Loucy (cell line): ENCODE measurements at regions not wholly inside any gene's neighbourhood (a gene's known extent, or its start where the extent isn't known, plus 50 kb on each side); places are given as distances from the start of the nearest gene placed in this dataset.
"Not testable (repeated sequence)": the region's sequence is repeated elsewhere in the genome, so short reads cannot be mapped to it uniquely, and the experiment has no call there.

Experiments used
- H2AFZ ChIP-seq: fragments of 200-600 bp; sonication (generic); 2 replicates; pipeline ENCODE4 v1.6.0; 2016; ENCODE audit warnings: antibody characterized with exemption, mild to moderate bottlenecking, low read length, moderate library complexity
- H3F3A ChIP-seq: fragments of 200-600 bp; 2 replicates; pipeline ENCODE4 v1.6.0; 2016; ENCODE audit warnings: antibody characterized with exemption, low read depth, mild to moderate bottlenecking
- H3K27me3 ChIP-seq: fragments of 200-600 bp; sonication (generic); 2 replicates; pipeline ENCODE4 v1.6.1; 2014; ENCODE audit warnings: low read length, mild to moderate bottlenecking; ENCODE audit not compliant: insufficient read depth, poor library complexity, severe bottlenecking
- H3K36me3 ChIP-seq: fragments of 200-600 bp; sonication (generic); 2 replicates; pipeline ENCODE4 v1.6.1; 2016; ENCODE audit warnings: low read length; ENCODE audit not compliant: insufficient read depth
- H3K4me1 ChIP-seq: fragments of 200-600 bp; sonication (generic); 2 replicates; pipeline ENCODE4 v1.5.1; 2014; ENCODE audit warnings: low read length, mild to moderate bottlenecking; ENCODE audit not compliant: insufficient read depth, poor library complexity, severe bottlenecking
- H3K4me2 ChIP-seq: fragments of 200-600 bp; sonication (generic); 2 replicates; pipeline ENCODE4 v1.6.0; 2014; ENCODE audit warnings: antibody characterized with exemption, low read length, low read depth, mild to moderate bottlenecking; ENCODE audit not compliant: poor library complexity, severe bottlenecking
- H3K4me3 ChIP-seq: fragments of 200-600 bp; sonication (generic); 2 replicates; pipeline ENCODE4 v1.5.1; 2014; ENCODE audit warnings: low read length, mild to moderate bottlenecking, mixed read lengths; ENCODE audit not compliant: poor library complexity, severe bottlenecking
- H3K79me2 ChIP-seq: fragments of 200-600 bp; sonication (generic); 2 replicates; pipeline ENCODE4 v1.6.1; 2014; ENCODE audit warnings: low read length; ENCODE audit not compliant: insufficient read depth
- H3K9ac ChIP-seq: fragments of 200-600 bp; sonication (generic); 2 replicates; pipeline ENCODE4 v1.6.0; 2014; ENCODE audit warnings: mild to moderate bottlenecking, low read depth, low read length, moderate library complexity; ENCODE audit not compliant: poor library complexity, severe bottlenecking
- H3K9me2 ChIP-seq: fragments of 200-600 bp; sonication (generic); replicated peaks from 2 replicates; pipeline ENCODE4 v1.6.1; 2016; ENCODE audit warnings: low read depth, low read length, mixed read lengths
- H3K9me3 ChIP-seq: fragments of 200-600 bp; sonication (generic); 2 replicates; pipeline ENCODE4 v1.6.1; 2014; ENCODE audit warnings: mild to moderate bottlenecking, antibody characterized with exemption, low read length, low read depth; ENCODE audit not compliant: insufficient read depth
- H4K20me1 ChIP-seq: fragments of 200-600 bp; sonication (generic); 2 replicates; pipeline ENCODE4 v1.6.0; 2014; ENCODE audit warnings: antibody characterized with exemption, low read length, mild to moderate bottlenecking; ENCODE audit not compliant: insufficient read depth, poor library complexity, severe bottlenecking
- EZH2phosphoT487 ChIP-seq: fragments of 200-600 bp; IDR thresholded peaks from 2 replicates; pipeline ENCODE4 v1.6.1; 2018; ENCODE audit warnings: antibody characterized with exemption, mild to moderate bottlenecking, moderate library complexity, borderline replicate concordance
- TF ChIP-seq, protein P1 (sequence below): fragments of 200-600 bp; sonication (generic); conservative IDR thresholded peaks from 2 replicates; pipeline ENCODE4 v1.5.1; 2014; ENCODE audit warnings: mild to moderate bottlenecking, antibody characterized with exemption, low read length

DNA sequence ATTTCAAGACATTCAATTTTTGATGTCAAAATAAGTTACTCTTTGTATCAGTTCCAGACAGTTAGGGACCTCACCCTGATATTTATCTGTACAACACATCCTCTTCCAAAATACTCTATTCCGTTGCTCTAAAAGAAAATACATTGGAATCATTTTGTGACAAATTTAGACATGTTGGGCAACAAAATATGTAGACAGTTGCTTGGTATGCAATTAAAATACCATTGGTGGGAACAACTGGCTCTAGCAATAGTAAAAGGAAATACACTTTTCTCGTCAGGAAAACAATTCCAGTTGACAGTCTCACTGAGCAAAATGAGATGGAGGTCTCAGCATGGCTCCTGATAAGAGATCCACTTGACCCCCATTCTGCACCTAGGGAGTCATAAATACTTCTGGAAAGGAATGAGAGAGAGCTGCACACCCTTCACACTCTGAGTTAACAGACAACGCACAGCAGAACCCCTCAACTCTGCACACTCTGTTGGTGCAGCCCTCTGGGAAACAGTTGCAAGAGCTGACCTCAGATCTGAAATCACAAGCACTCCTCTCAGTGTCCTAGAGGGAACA is 171.3 kb upstream of the NT5E start:
- Histone ChIP-seq H3K9me2 (no peaks in the 10 kb centered on the region), H3K4me1 (no peaks in the 10 kb centered on the region), H2AFZ (no peak overlapping the region), H3K36me3 (no peaks in the 10 kb centered on the region), H3K79me2 (no peaks in the 10 kb centered on the region), H3K4me2 (no peak overlapping the region), H3F3A (no peaks in the 10 kb centered on the region), H3K4me3 (no peak overlapping the region), H3K9me3 (no peaks in the 10 kb centered on the region), H4K20me1 (no peaks in the 10 kb centered on the region), H3K9ac (no peak overlapping the region), H3K27me3 (no peaks in the 10 kb centered on the region)
- TF ChIP-seq, protein P1, sequence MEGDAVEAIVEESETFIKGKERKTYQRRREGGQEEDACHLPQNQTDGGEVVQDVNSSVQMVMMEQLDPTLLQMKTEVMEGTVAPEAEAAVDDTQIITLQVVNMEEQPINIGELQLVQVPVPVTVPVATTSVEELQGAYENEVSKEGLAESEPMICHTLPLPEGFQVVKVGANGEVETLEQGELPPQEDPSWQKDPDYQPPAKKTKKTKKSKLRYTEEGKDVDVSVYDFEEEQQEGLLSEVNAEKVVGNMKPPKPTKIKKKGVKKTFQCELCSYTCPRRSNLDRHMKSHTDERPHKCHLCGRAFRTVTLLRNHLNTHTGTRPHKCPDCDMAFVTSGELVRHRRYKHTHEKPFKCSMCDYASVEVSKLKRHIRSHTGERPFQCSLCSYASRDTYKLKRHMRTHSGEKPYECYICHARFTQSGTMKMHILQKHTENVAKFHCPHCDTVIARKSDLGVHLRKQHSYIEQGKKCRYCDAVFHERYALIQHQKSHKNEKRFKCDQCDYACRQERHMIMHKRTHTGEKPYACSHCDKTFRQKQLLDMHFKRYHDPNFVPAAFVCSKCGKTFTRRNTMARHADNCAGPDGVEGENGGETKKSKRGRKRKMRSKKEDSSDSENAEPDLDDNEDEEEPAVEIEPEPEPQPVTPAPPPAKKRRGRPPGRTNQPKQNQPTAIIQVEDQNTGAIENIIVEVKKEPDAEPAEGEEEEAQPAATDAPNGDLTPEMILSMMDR: no peak
- TF ChIP-seq EZH2phosphoT487: no peak

DNA sequence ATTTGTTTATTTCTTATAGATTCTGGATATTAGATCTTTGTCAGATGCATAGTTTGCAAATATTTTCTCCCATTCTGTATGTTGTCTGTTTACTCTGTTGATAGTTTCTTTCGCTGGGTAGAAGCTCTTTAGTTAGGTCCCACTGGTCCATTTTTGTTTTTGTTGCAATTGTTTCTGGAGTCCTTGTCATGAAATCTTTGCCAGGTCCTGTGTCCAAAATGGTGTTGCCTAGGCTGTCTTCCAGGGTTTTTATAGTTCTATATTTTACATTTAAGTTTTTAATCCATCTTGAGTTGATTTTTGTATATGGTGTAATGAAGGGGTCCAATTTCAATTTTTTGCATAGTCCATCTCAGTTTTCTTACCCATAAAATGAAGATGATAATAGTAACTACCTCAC is 173.9 kb upstream of the NT5E start:
- H3K9me2 ChIP-seq, H3K4me1 ChIP-seq, H3K27me3 ChIP-seq, H3K4me2 ChIP-seq, H3K9ac ChIP-seq, H3F3A ChIP-seq, H4K20me1 ChIP-seq, H3K36me3 ChIP-seq, H3K4me3 ChIP-seq, H3K9me3 ChIP-seq, H2AFZ ChIP-seq, H3K79me2 ChIP-seq: not testable (repeated sequence)

DNA sequence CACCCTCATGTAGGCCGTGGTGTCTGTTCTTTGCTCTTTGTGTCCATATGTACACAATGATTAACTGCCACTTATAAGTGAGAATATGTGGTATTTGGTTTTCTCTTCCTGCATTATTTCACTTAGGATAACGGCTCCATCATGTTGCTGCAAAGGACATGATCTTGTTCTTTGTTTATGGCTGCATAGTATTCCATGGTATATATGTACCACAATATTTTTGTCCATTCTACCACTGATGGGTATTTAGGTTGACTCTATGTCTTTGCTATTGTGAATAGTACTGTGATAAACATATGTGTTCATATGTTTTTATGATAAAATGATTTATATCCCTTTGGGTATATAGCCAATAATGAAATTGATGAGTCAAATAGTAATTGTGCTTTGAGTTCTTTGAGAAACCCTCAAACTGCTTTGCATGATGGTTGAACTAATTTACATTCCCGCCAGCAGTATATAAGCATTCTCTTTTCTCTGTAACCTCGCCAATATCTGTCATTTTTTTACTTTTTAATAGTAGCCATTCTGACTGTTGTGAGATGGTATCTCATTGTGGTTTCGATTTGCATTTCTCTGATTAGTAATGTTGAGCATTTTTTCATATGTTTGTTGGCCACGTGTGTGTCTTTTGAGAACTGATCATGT is 174.4 kb upstream of the NT5E start:
- no peaks in the 10 kb centered on the region for H3K9me2 ChIP-seq

DNA sequence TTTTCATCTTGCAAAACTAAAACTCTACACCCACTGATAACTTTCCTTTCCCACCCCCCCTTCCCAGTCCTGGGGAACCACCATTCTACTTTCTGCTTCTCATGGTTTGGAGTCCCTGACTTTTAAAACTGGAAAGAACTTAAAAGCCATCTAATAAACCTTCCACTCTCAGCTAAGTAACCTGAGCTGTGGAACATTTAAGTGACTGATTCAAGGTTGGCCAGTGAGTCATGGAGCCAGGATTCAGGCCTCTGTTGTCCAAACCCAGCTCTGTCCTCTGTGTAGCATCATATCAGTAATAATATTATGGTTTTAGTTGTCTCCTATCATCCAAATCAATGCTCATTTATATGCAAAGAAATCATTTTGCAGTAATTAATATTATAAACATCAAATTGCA is 176.0 kb upstream of the NT5E start:
- no peaks in the 10 kb centered on the region for H3K36me3 ChIP-seq
- H3K9me2 ChIP-seq: no peaks in the 10 kb centered on the region
- no peak overlapping the region for H3K4me3 ChIP-seq
- H3K9ac ChIP-seq: no peak overlapping the region
- H3K27me3 ChIP-seq: no peaks in the 10 kb centered on the region
- no peaks in the 10 kb centered on the region for H3K79me2 ChIP-seq
- TF ChIP-seq EZH2phosphoT487: no peak
- TF ChIP-seq, protein P1: no peak
- no peaks in the 10 kb centered on the region for H4K20me1 ChIP-seq
- H2AFZ ChIP-seq: no peak overlapping the region
- no peaks in the 10 kb centered on the region for H3K4me1 ChIP-seq
- H3F3A ChIP-seq: no peaks in the 10 kb centered on the region
- H3K4me2 ChIP-seq: no peak overlapping the region
- no peaks in the 10 kb centered on the region for H3K9me3 ChIP-seq

More for the DNA sequence above, 174.4 kb upstream of the NT5E start:
- H4K20me1 ChIP-seq: no peaks in the 10 kb centered on the region
- no peaks in the 10 kb centered on the region for H3K4me1 ChIP-seq
- H3K27me3 ChIP-seq: no peaks in the 10 kb centered on the region
- no peaks in the 10 kb centered on the region for H3K36me3 ChIP-seq
- TF ChIP-seq EZH2phosphoT487: no peak
- H3K9ac ChIP-seq: no peak overlapping the region
- no peaks in the 10 kb centered on the region for H3K9me3 ChIP-seq
- H3K79me2 ChIP-seq: no peaks in the 10 kb centered on the region
- no peak overlapping the region for H3K4me2 ChIP-seq
- no peak overlapping the region for H3K4me3 ChIP-seq
- no peak overlapping the region for H2AFZ ChIP-seq
- no peaks in the 10 kb centered on the region for H3F3A ChIP-seq
